ENCODE measurements at regions not wholly inside any gene's neighbourhood (a gene's known extent, or its start where the extent isn't known, plus 50 kb on each side); places are given as distances from the start of the nearest gene placed in this dataset.

- ATAC-seq = no peak
Measured at GRCh38 chr13:62309904-62310303, 894.3 kb upstream of the PCDH20 start.

- no peak for ATAC-seq
Measured at GRCh38 chr13:62305756-62306155, 890.1 kb upstream of the PCDH20 start.

GRCh38 chr13:62302341-62302740 lies 886.7 kb upstream of the PCDH20 start:
- ATAC-seq = no peak

GRCh38 chr13:62299988-62300387 lies 884.3 kb upstream of the PCDH20 start:
- no peak for ATAC-seq

- ATAC-seq = no peak
Measured at GRCh38 chr13:62296812-62297211, 881.2 kb upstream of the PCDH20 start.

GRCh38 chr13:62294244-62294643 lies 878.6 kb upstream of the PCDH20 start:
- no peak for ATAC-seq

- ATAC-seq = no peak
Measured at GRCh38 chr13:62292714-62293480, 877.2 kb upstream of the PCDH20 start.

- no peak for ATAC-seq
Measured at GRCh38 chr13:62290542-62290941, 874.9 kb upstream of the PCDH20 start.

GRCh38 chr13:62287764-62288163 lies 872.1 kb upstream of the PCDH20 start:
- no peak for ATAC-seq

GRCh38 chr13:62280590-62280989 lies 864.9 kb upstream of the PCDH20 start:
- no peak for ATAC-seq

GRCh38 chr13:62278271-62278670 lies 862.6 kb upstream of the PCDH20 start:
- no peak for ATAC-seq

- ATAC-seq = no peak
Measured at GRCh38 chr13:62251734-62252133, 836.1 kb upstream of the PCDH20 start.

- ATAC-seq = no peak
Measured at GRCh38 chr13:62250501-62251201, 835.0 kb upstream of the PCDH20 start.

GRCh38 chr13:62246581-62246980 lies 830.9 kb upstream of the PCDH20 start:
- no peak for ATAC-seq

- no peak for ATAC-seq
Measured at GRCh38 chr13:62243106-62243505, 827.5 kb upstream of the PCDH20 start.

GRCh38 chr13:62234780-62235440 lies 819.3 kb upstream of the PCDH20 start:
- ATAC-seq = no peak

GRCh38 chr13:62210951-62211350 lies 795.3 kb upstream of the PCDH20 start:
- no peak for ATAC-seq

- no peak for ATAC-seq
Measured at GRCh38 chr13:62209529-62209928, 793.9 kb upstream of the PCDH20 start.

GRCh38 chr13:62207388-62207787 lies 791.7 kb upstream of the PCDH20 start:
- no peak for ATAC-seq

- no peak for ATAC-seq
Measured at GRCh38 chr13:62206165-62206564, 790.5 kb upstream of the PCDH20 start.

GRCh38 chr13:62205273-62205672 lies 789.6 kb upstream of the PCDH20 start:
- no peak for ATAC-seq

GRCh38 chr13:62194371-62194770 lies 778.7 kb upstream of the PCDH20 start:
- no peak for ATAC-seq

- ATAC-seq = no peak
Measured at GRCh38 chr13:62193919-62194318, 778.3 kb upstream of the PCDH20 start.
